IMR-90 (cell line): ENCODE measurements at regions not wholly inside any gene's neighbourhood (a gene's known extent, or its start where the extent isn't known, plus 50 kb on each side); places are given as distances from the start of the nearest gene placed in this dataset.

Source experiments
- ATAC-seq: fragments of 200-7000 bp; cut with Tn5 transposase; 2 replicates; pipeline ENCODE4 v1.9.1; 2020; ENCODE audit warnings: low read depth, mild to moderate bottlenecking, moderate library complexity
- BruUV-seq: library from RNA; stranded (reverse); fragments of 400-500 nt; replicated peaks from 2 replicates; lab custom pipeline; 2021; lab: Mats Ljungman, UMichigan
- CTCF ChIA-PET: fragments of 300-600 bp; formaldehyde crosslinking; extraction: SDS; loops from one replicate; lab custom pipeline; 2021; ENCODE audit warnings: antibody characterized with exemption; lab: Yijun Ruan, JAX
- POLR2A ChIA-PET: fragments of 300-600 bp; sonication (Branson Sonifier 250); formaldehyde crosslinking; loops from one replicate; lab custom pipeline; 2022; ENCODE audit warnings: antibody characterized with exemption; ENCODE audit not compliant: unreplicated experiment; lab: Charles Lee
- DNase-seq: peaks from one replicate; pipeline ENCODE4 v3.0.0; 2013
- H2AFZ ChIP-seq: replicated peaks from 2 replicates; pipeline ENCODE3; 2013; ENCODE audit warnings: low read length, mild to moderate bottlenecking; ENCODE audit not compliant: poor library complexity
- H2AK5ac ChIP-seq: 2 replicates; pipeline ENCODE4 v1.6.1; 2013; ENCODE audit warnings: low read depth, low read length, inconsistent platforms
- H2AK9ac ChIP-seq: replicated peaks from 2 replicates; pipeline ENCODE3; 2013; ENCODE audit warnings: mild to moderate bottlenecking, low read depth, low read length, moderate library complexity; ENCODE audit not compliant: poor library complexity
- H2BK120ac ChIP-seq: 2 replicates; pipeline ENCODE4 v1.6.1; 2013; ENCODE audit warnings: low read depth, low read length, inconsistent platforms
- H2BK15ac ChIP-seq: 3 replicates; pipeline ENCODE4 v1.6.1; 2013; ENCODE audit warnings: low read depth, low read length, inconsistent platforms
- H2BK20ac ChIP-seq: 2 replicates; pipeline ENCODE4 v1.6.1; 2013; ENCODE audit warnings: low read depth, mild to moderate bottlenecking, inconsistent platforms, low read length, moderate library complexity
- H2BK5ac ChIP-seq: 2 replicates; pipeline ENCODE4 v1.6.1; 2013; ENCODE audit warnings: mild to moderate bottlenecking, low read depth, low read length, inconsistent platforms; ENCODE audit not compliant: poor library complexity, severe bottlenecking
- H3K14ac ChIP-seq: replicated peaks from 2 replicates; pipeline ENCODE4 v1.6.1; 2013; ENCODE audit warnings: low read depth, low read length, inconsistent platforms
- H3K18ac ChIP-seq: 2 replicates; pipeline ENCODE4 v1.6.1; 2013; ENCODE audit warnings: low read depth, low read length, control low read depth
- H3K23ac ChIP-seq: 2 replicates; pipeline ENCODE4 v1.6.1; 2013; ENCODE audit warnings: low read depth, low read length, inconsistent platforms
- H3K27ac ChIP-seq: 2 replicates; pipeline ENCODE4 v1.5.1; 2013; ENCODE audit warnings: mild to moderate bottlenecking, control low read depth, low read length; ENCODE audit not compliant: insufficient read depth
- H3K27me3 ChIP-seq: 2 replicates; pipeline ENCODE4 v1.6.1; 2013; ENCODE audit warnings: low read length; ENCODE audit not compliant: control insufficient read depth, insufficient read depth
- H3K36me3 ChIP-seq: 2 replicates; pipeline ENCODE4 v1.6.1; 2013; ENCODE audit warnings: low read length, mixed read lengths; ENCODE audit not compliant: control insufficient read depth, insufficient read depth
- H3K4ac ChIP-seq: 2 replicates; pipeline ENCODE4 v1.6.1; 2013; ENCODE audit warnings: low read depth, low read length, inconsistent platforms
- H3K4me1 ChIP-seq: 2 replicates; pipeline ENCODE4 v1.6.1; 2013; ENCODE audit warnings: low read length, mixed read lengths; ENCODE audit not compliant: control insufficient read depth, insufficient read depth
- H3K4me2 ChIP-seq: 2 replicates; pipeline ENCODE4 v1.6.1; 2013; ENCODE audit warnings: low read depth, mild to moderate bottlenecking, control low read depth, low read length, moderate library complexity
- H3K4me3 ChIP-seq: 2 replicates; pipeline ENCODE4 v1.5.1; 2013; ENCODE audit warnings: low read depth, mild to moderate bottlenecking, control low read depth, low read length, moderate library complexity; ENCODE audit not compliant: insufficient read depth
- H3K56ac ChIP-seq: 2 replicates; pipeline ENCODE4 v1.6.1; 2013; ENCODE audit warnings: low read length, inconsistent platforms; ENCODE audit not compliant: insufficient read depth; ENCODE audit errors: extremely low read depth
- H3K79me1 ChIP-seq, 2 experiments: 2 replicates each; pipeline ENCODE4 v1.6.1; 2013; ENCODE audit warnings: low read length in 2 of 2, inconsistent platforms in 1 of 2, low read depth in 1 of 2
- H3K9ac ChIP-seq: 2 replicates; pipeline ENCODE4 v1.6.1; 2013; ENCODE audit warnings: low read depth, low read length, control low read depth
- H3K9me1 ChIP-seq: 2 replicates; pipeline ENCODE4 v1.6.1; 2013; ENCODE audit warnings: low read length, inconsistent platforms; ENCODE audit not compliant: insufficient read depth
- H3K9me3 ChIP-seq: 2 replicates; pipeline ENCODE4 v1.6.1; 2013; ENCODE audit warnings: low read length; ENCODE audit not compliant: control insufficient read depth, insufficient read depth
- H4K20me1 ChIP-seq: 2 replicates; pipeline ENCODE4 v1.6.1; 2013; ENCODE audit warnings: low read length, inconsistent platforms; ENCODE audit not compliant: insufficient read depth
- H4K5ac ChIP-seq: 2 replicates; pipeline ENCODE4 v1.6.1; 2013; ENCODE audit warnings: mild to moderate bottlenecking, low read depth, low read length, control low read depth
- H4K8ac ChIP-seq, 2 experiments: 2 replicates each; pipeline ENCODE4 v1.6.1; 2013; ENCODE audit warnings: low read depth in 2 of 2, low read length in 2 of 2, control low read depth in 1 of 2, inconsistent platforms in 1 of 2
- H4K91ac ChIP-seq: 2 replicates; pipeline ENCODE4 v1.6.1; 2013; ENCODE audit warnings: low read depth, low read length, inconsistent platforms; ENCODE audit not compliant: insufficient read depth
- MAFK ChIP-seq: IDR thresholded peaks from 2 replicates; pipeline ENCODE4 v1.6.1; 2012; ENCODE audit warnings: low read depth, low read length, improper control_type of control experiment
- MXI1 ChIP-seq: IDR thresholded peaks from 2 replicates; pipeline ENCODE4 v1.6.1; 2012; ENCODE audit warnings: low read depth, mild to moderate bottlenecking, low read length, moderate library complexity, borderline replicate concordance
- NFE2L2 ChIP-seq: fragments of 150-350 bp; IDR thresholded peaks from 2 replicates; pipeline ENCODE4 v1.6.1; 2016; ENCODE audit warnings: low read depth, mild to moderate bottlenecking, low read length
- RFX5 ChIP-seq: IDR thresholded peaks from 2 replicates; pipeline ENCODE4 v1.8.0; 2012; ENCODE audit warnings: low read depth, mild to moderate bottlenecking, low read length, moderate library complexity
- WGBS, 2 experiments: methylation state at CpG; one replicate each; pipeline versions ENCODE4 v1.1.5 to v1.1.7; 2013; ENCODE audit warnings: missing lambda C conversion rate in 2 of 2; ENCODE audit not compliant: insufficient read length in 1 of 2; ENCODE audit errors: extremely low coverage in 2 of 2; 5-methylcytosine and 5-hydroxymethylcytosine counted together
- dilution Hi-C: fragments of 300-500 bp; cut with HindIII; formaldehyde crosslinking; loops from one replicate; pipeline ENCODE4 v1.14.3; 2018; ENCODE audit warnings: low sequenced_read_pairs; ENCODE audit not compliant: unreplicated experiment
- in situ Hi-C: fragments of 300-500 bp; cut with MboI; formaldehyde crosslinking; loops from 3 replicates; pipeline ENCODE4 v1.14.3; 2019; ENCODE audit warnings: low sequenced_read_pairs, inconsistent platforms, mixed read lengths
- intact Hi-C: fragments of 100-400 bp; cut with micrococcal nuclease; formaldehyde crosslinking; loops from 2 replicates; pipeline ENCODE4 v1.10.0; 2022

- Histone ChIP-seq H3K14ac (no peak overlapping the region), H3K27ac (no peak overlapping the region), H3K4me3 (no peak overlapping the region), H3K4me1 (peaks cover 2% of the 10 kb centered on the region; the same call in 1 of the 2 replicates), H3K4ac (no peak overlapping the region), H2AK5ac (no peak overlapping the region), H4K5ac (no peak overlapping the region), H3K36me3 (no peaks in the 10 kb centered on the region), H3K27me3 (no peaks in the 10 kb centered on the region), H4K8ac (no peak overlapping the region), H3K79me1 (no peaks in the 10 kb centered on the region), H2AK9ac (no peak overlapping the region), H3K9ac (no peak overlapping the region), H2BK20ac (no peak overlapping the region), H2BK5ac (no peak overlapping the region), H4K91ac (no peak overlapping the region), H2BK15ac (no peak overlapping the region), H4K20me1 (no peaks in the 10 kb centered on the region), H2AFZ (no peak overlapping the region), H3K18ac (no peak overlapping the region), H3K23ac (no peak overlapping the region), H2BK120ac (no peak overlapping the region), H3K9me1 (no peaks in the 10 kb centered on the region; the same call in 1 of the 2 replicates), H3K4me2 (no peak overlapping the region), H3K9me3 (no peaks in the 10 kb centered on the region), H3K56ac (no peak overlapping the region)
- BruUV-seq = no TSS peak
- DNase-seq (no peak), ATAC-seq (no peak)
- WGBS, 2 experiments = no CpG with 5 or more reads among the region's 3 CpGs
- intact Hi-C loops (no loop called here), in situ Hi-C loops (no loop called here), dilution Hi-C loops (no loop called here)
- ChIA-PET POLR2A (no interaction called here), CTCF (no interaction called here)
- TF ChIP-seq MAFK = no peak
- TF ChIP-seq MXI1 = no peak
- TF ChIP-seq RFX5 = no peak
- no peak for TF ChIP-seq NFE2L2
Measured at GRCh38 chr6:234706-235372, 57.4 kb upstream of the DUSP22 start.
